ENCODE measurements at regions not wholly inside any gene's neighbourhood (a gene's known extent, or its start where the extent isn't known, plus 50 kb on each side); places are given as distances from the start of the nearest gene placed in this dataset.
"Not testable (repeated sequence)": the region's sequence is repeated elsewhere in the genome, so short reads cannot be mapped to it uniquely, and the experiment has no call there.

GRCh38 chr16:15223398-15223797 is 129.3 kb upstream of the RRN3 start:
- H2AFZ ChIP-seq (ENCODE audit: low read length), result not testable (repeated sequence)
- WGBS (ENCODE audit: extremely low coverage, insufficient read length, low lambda C conversion rate), result no CpG with 5 or more reads among the region's 4 CpGs

More at GRCh38 chr16:15223398-15223797, 129.3 kb upstream of the RRN3 start:
- not testable (repeated sequence) for H3K9me3 ChIP-seq (ENCODE audit: control insufficient read depth, low read depth, low read length); H3K9ac ChIP-seq (ENCODE audit: extremely low read depth, insufficient read length, low read length); H3K27ac Mint-ChIP-seq; H2BK15ac ChIP-seq (ENCODE audit: low read depth, low read length); H3K79me2 ChIP-seq (ENCODE audit: insufficient read depth, low read length); H4K5ac ChIP-seq (ENCODE audit: insufficient read length, low read depth, low read length); H3K4me2 ChIP-seq (ENCODE audit: insufficient read depth, insufficient read length, low read length); H3K27me3 Mint-ChIP-seq (ENCODE audit: low read depth); H3K4ac ChIP-seq (ENCODE audit: low read depth, low read length); H3K4me1 Mint-ChIP-seq; H3K18ac ChIP-seq (ENCODE audit: insufficient read length, low read depth, low read length); H3K79me1 ChIP-seq (ENCODE audit: insufficient read depth, low read depth, low read length, poor library complexity, severe bottlenecking); H2BK5ac ChIP-seq (ENCODE audit: insufficient read length, low read length); H2BK20ac ChIP-seq (ENCODE audit: low read depth, low read length, poor library complexity, severe bottlenecking); H2BK120ac ChIP-seq (ENCODE audit: low read depth, low read length, poor library complexity, severe bottlenecking); H2BK12ac ChIP-seq (ENCODE audit: insufficient read length, low read depth, low read length); H3K9me3 Mint-ChIP-seq; DNase-seq; H3K23ac ChIP-seq (ENCODE audit: insufficient read length, low read depth, low read length); H3K36me3 Mint-ChIP-seq (ENCODE audit: insufficient read depth in 1 of 3, low read depth in 3 of 3); H3K14ac ChIP-seq (ENCODE audit: insufficient read depth, low read length); H4K20me1 ChIP-seq (ENCODE audit: control insufficient read depth, insufficient read depth, insufficient read length); H3K27me3 ChIP-seq (ENCODE audit: insufficient read depth, low read length); H3K4me1 ChIP-seq (ENCODE audit: insufficient read depth, low read length); H3K56ac ChIP-seq (ENCODE audit: insufficient read length, low read depth, low read length); H4K91ac ChIP-seq (ENCODE audit: insufficient read length, low read depth, low read length); H3K27ac ChIP-seq (ENCODE audit: insufficient read length, low read depth, low read length); H3K23me2 ChIP-seq (ENCODE audit: insufficient read length, low read depth, low read length, poor library complexity, severe bottlenecking); H3T11ph ChIP-seq (ENCODE audit: low read length); H2AK5ac ChIP-seq (ENCODE audit: insufficient read length, low read length); H3K4me3 Mint-ChIP-seq; H4K8ac ChIP-seq (replicated peaks; ENCODE audit: insufficient read length, low read depth, low read length)
